Activated T-cell treated with anti-CD3 and anti-CD28 coated beads, Interleukin-2, amount 50 U/mL, for 4 hours (primary cell): ENCODE measurements at regions not wholly inside any gene's neighbourhood (a gene's known extent, or its start where the extent isn't known, plus 50 kb on each side); places are given as distances from the start of the nearest gene placed in this dataset.

Experiments used
- ATAC-seq, 2 donors: fragments of 200-7000 bp; cut with Tn5 transposase; one replicate each; pipeline ENCODE4 v1.10.0; 2021
- DNase-seq: peaks from one replicate; pipeline ENCODE4 v3.0.0-alpha.2; 2020
- H3K27me3 Mint-ChIP-seq: one replicate; pipeline ENCODE4 v1.8.0; 2021; ENCODE audit warnings: low read depth, mixed read lengths
- H3K36me3 Mint-ChIP-seq: one replicate; pipeline ENCODE4 v1.8.0; 2022; ENCODE audit warnings: mixed read lengths; ENCODE audit not compliant: insufficient read depth
- H3K4me1 Mint-ChIP-seq: one replicate; pipeline ENCODE4 v1.8.0; 2021; ENCODE audit warnings: low read depth, mixed read lengths
- H3K4me3 Mint-ChIP-seq: one replicate; pipeline ENCODE4 v1.8.0; 2021; ENCODE audit warnings: mild to moderate bottlenecking, moderate library complexity, mixed read lengths
- H3K9me3 Mint-ChIP-seq: one replicate; pipeline ENCODE4 v1.8.0; 2021; ENCODE audit warnings: mixed read lengths

GRCh38 chr6:47144306-47144705, 102.2 kb upstream of the ADGRF1 start:
- no peaks in the 10 kb centered on the region for H3K36me3 Mint-ChIP-seq
- H3K4me1 Mint-ChIP-seq = no peaks in the 10 kb centered on the region
- DNase-seq (no peak), ATAC-seq (no peak)
- H3K4me3 Mint-ChIP-seq = no peak overlapping the region
- peaks cover 4% of the 10 kb centered on the region for H3K27me3 Mint-ChIP-seq
- H3K9me3 Mint-ChIP-seq = no peaks in the 10 kb centered on the region

GRCh38 chr6:47141963-47142362, 99.8 kb upstream of the ADGRF1 start:
- no peak for DNase-seq
- no peaks in the 10 kb centered on the region for H3K4me1 Mint-ChIP-seq
- ATAC-seq = no peak
- no peaks in the 10 kb centered on the region for H3K9me3 Mint-ChIP-seq
- H3K36me3 Mint-ChIP-seq = no peaks in the 10 kb centered on the region
- no peak overlapping the region for H3K4me3 Mint-ChIP-seq
- peaks cover 2% of the 10 kb centered on the region for H3K27me3 Mint-ChIP-seq

GRCh38 chr6:47141171-47141570, 99.0 kb upstream of the ADGRF1 start:
- no peak for ATAC-seq
- Mint-ChIP-seq H3K4me3 (no peak overlapping the region), H3K9me3 (no peaks in the 10 kb centered on the region), H3K4me1 (no peaks in the 10 kb centered on the region), H3K27me3 (peaks cover 4% of the 10 kb centered on the region), H3K36me3 (no peaks in the 10 kb centered on the region)
- no peak for DNase-seq

GRCh38 chr6:47138046-47138445, 95.9 kb upstream of the ADGRF1 start:
- no peak overlapping the region for H3K4me3 Mint-ChIP-seq
- DNase-seq = no peak

GRCh38 chr6:47137073-47137472, 94.9 kb upstream of the ADGRF1 start:
- no peak for DNase-seq

More at GRCh38 chr6:47138046-47138445, 95.9 kb upstream of the ADGRF1 start:
- Mint-ChIP-seq H3K36me3 (no peaks in the 10 kb centered on the region), H3K9me3 (no peaks in the 10 kb centered on the region), H3K4me1 (no peaks in the 10 kb centered on the region), H3K27me3 (peaks cover 4% of the 10 kb centered on the region)
- ATAC-seq = no peak

GRCh38 chr6:47135772-47136171, 93.6 kb upstream of the ADGRF1 start:
- H3K4me1 Mint-ChIP-seq = no peaks in the 10 kb centered on the region
- ATAC-seq = no peak
- H3K27me3 Mint-ChIP-seq = peaks cover 8% of the 10 kb centered on the region
- DNase-seq = no peak
- H3K4me3 Mint-ChIP-seq = no peak overlapping the region
- no peaks in the 10 kb centered on the region for H3K9me3 Mint-ChIP-seq
- H3K36me3 Mint-ChIP-seq = no peaks in the 10 kb centered on the region

More at GRCh38 chr6:47137073-47137472, 94.9 kb upstream of the ADGRF1 start:
- no peaks in the 10 kb centered on the region for H3K9me3 Mint-ChIP-seq
- no peak overlapping the region for H3K4me3 Mint-ChIP-seq
- peaks cover 5% of the 10 kb centered on the region for H3K27me3 Mint-ChIP-seq
- no peak for ATAC-seq
- no peaks in the 10 kb centered on the region for H3K4me1 Mint-ChIP-seq
- no peaks in the 10 kb centered on the region for H3K36me3 Mint-ChIP-seq

- Mint-ChIP-seq H3K4me3 (no peak overlapping the region), H3K27me3 (peaks cover 8% of the 10 kb centered on the region), H3K4me1 (no peaks in the 10 kb centered on the region), H3K36me3 (no peaks in the 10 kb centered on the region), H3K9me3 (no peaks in the 10 kb centered on the region)
- ATAC-seq (no peak), DNase-seq (no peak)
Measured at GRCh38 chr6:47134476-47135189, 92.5 kb upstream of the ADGRF1 start.

GRCh38 chr6:47133230-47134000, 91.3 kb upstream of the ADGRF1 start:
- no peak for ATAC-seq

GRCh38 chr6:47132724-47133123, 90.6 kb upstream of the ADGRF1 start:
- no peaks in the 10 kb centered on the region for H3K9me3 Mint-ChIP-seq
- H3K27me3 Mint-ChIP-seq = peaks cover 8% of the 10 kb centered on the region

More at GRCh38 chr6:47133230-47134000, 91.3 kb upstream of the ADGRF1 start:
- DNase-seq = no peak
- Mint-ChIP-seq H3K36me3 (no peaks in the 10 kb centered on the region), H3K4me1 (no peaks in the 10 kb centered on the region), H3K4me3 (no peak overlapping the region), H3K9me3 (no peaks in the 10 kb centered on the region), H3K27me3 (peaks cover 8% of the 10 kb centered on the region)

GRCh38 chr6:47131773-47132172, 89.6 kb upstream of the ADGRF1 start:
- Mint-ChIP-seq H3K4me3 (no peak overlapping the region), H3K36me3 (no peaks in the 10 kb centered on the region), H3K9me3 (no peaks in the 10 kb centered on the region), H3K27me3 (peaks cover 8% of the 10 kb centered on the region), H3K4me1 (no peaks in the 10 kb centered on the region)
- ATAC-seq (no peak), DNase-seq (no peak)

More at GRCh38 chr6:47132724-47133123, 90.6 kb upstream of the ADGRF1 start:
- no peak overlapping the region for H3K4me3 Mint-ChIP-seq
- ATAC-seq (no peak), DNase-seq (no peak)
- H3K36me3 Mint-ChIP-seq = no peaks in the 10 kb centered on the region
- H3K4me1 Mint-ChIP-seq = no peaks in the 10 kb centered on the region

- DNase-seq (no peak), ATAC-seq (no peak)
- Mint-ChIP-seq H3K4me1 (no peaks in the 10 kb centered on the region), H3K27me3 (peaks cover 6% of the 10 kb centered on the region), H3K4me3 (no peak overlapping the region), H3K9me3 (no peaks in the 10 kb centered on the region), H3K36me3 (no peaks in the 10 kb centered on the region)
Measured at GRCh38 chr6:47130086-47130485, 88.0 kb upstream of the ADGRF1 start.

GRCh38 chr6:47129129-47129528, 87.0 kb upstream of the ADGRF1 start:
- no peaks in the 10 kb centered on the region for H3K4me1 Mint-ChIP-seq

GRCh38 chr6:47126647-47127391, 84.7 kb upstream of the ADGRF1 start:
- H3K27me3 Mint-ChIP-seq = peaks cover 2% of the 10 kb centered on the region
- no peaks in the 10 kb centered on the region for H3K4me1 Mint-ChIP-seq
- H3K9me3 Mint-ChIP-seq = no peaks in the 10 kb centered on the region
- DNase-seq (no peak), ATAC-seq (no peak)
- H3K4me3 Mint-ChIP-seq = no peak overlapping the region
- no peaks in the 10 kb centered on the region for H3K36me3 Mint-ChIP-seq

More at GRCh38 chr6:47129129-47129528, 87.0 kb upstream of the ADGRF1 start:
- DNase-seq (no peak), ATAC-seq (no peak)
- Mint-ChIP-seq H3K9me3 (no peaks in the 10 kb centered on the region), H3K36me3 (no peaks in the 10 kb centered on the region), H3K4me3 (no peak overlapping the region), H3K27me3 (peaks cover 6% of the 10 kb centered on the region)

- no peaks in the 10 kb centered on the region for H3K4me1 Mint-ChIP-seq
- no peak overlapping the region for H3K4me3 Mint-ChIP-seq
- ATAC-seq = no peak
- no peak for DNase-seq
- H3K9me3 Mint-ChIP-seq = no peaks in the 10 kb centered on the region
- H3K27me3 Mint-ChIP-seq = peaks cover 4% of the 10 kb centered on the region
- H3K36me3 Mint-ChIP-seq = no peaks in the 10 kb centered on the region
Measured at GRCh38 chr6:47118611-47119010, 76.5 kb upstream of the ADGRF1 start.
